Skeletal muscle tissue (tissue), 3 donors: ENCODE measurements at regions not wholly inside any gene's neighbourhood (a gene's known extent, or its start where the extent isn't known, plus 50 kb on each side); places are given as distances from the start of the nearest gene placed in this dataset.

Source experiments
- H3K27ac ChIP-seq: one replicate; pipeline ENCODE4 v1.7.0; 2013; ENCODE audit warnings: mild to moderate bottlenecking, low read depth, low read length, inconsistent platforms
- H3K27me3 ChIP-seq, 3 donors: one replicate each; pipeline ENCODE4 v1.7.0; 2013; ENCODE audit warnings: low read length in 3 of 3; ENCODE audit not compliant: control insufficient read depth in 3 of 3, insufficient read depth in 3 of 3
- H3K36me3 ChIP-seq, 3 donors: one replicate each; pipeline ENCODE4 v1.7.0; 2013; ENCODE audit warnings: low read length in 3 of 3; ENCODE audit not compliant: control insufficient read depth in 3 of 3, insufficient read depth in 3 of 3
- H3K4me1 ChIP-seq, 3 donors: one replicate each; pipeline ENCODE4 v1.7.0; 2013; ENCODE audit warnings: low read length in 3 of 3, mild to moderate bottlenecking in 3 of 3; ENCODE audit not compliant: control insufficient read depth in 3 of 3, insufficient read depth in 3 of 3
- H3K4me3 ChIP-seq, 3 donors: one replicate each; pipeline ENCODE4 v1.7.0; 2013; ENCODE audit warnings: low read length in 3 of 3
- H3K9ac ChIP-seq, 3 donors: one replicate each; pipeline ENCODE4 v1.7.0; 2013; ENCODE audit warnings: low read length in 3 of 3, mild to moderate bottlenecking in 3 of 3, moderate library complexity in 2 of 3, low read depth in 1 of 3
- H3K9me3 ChIP-seq, 3 donors: one replicate each; pipeline ENCODE4 v1.7.0; 2013; ENCODE audit warnings: low read length in 3 of 3; ENCODE audit not compliant: control insufficient read depth in 3 of 3
- donor health status: Osteomylitis.

DNA sequence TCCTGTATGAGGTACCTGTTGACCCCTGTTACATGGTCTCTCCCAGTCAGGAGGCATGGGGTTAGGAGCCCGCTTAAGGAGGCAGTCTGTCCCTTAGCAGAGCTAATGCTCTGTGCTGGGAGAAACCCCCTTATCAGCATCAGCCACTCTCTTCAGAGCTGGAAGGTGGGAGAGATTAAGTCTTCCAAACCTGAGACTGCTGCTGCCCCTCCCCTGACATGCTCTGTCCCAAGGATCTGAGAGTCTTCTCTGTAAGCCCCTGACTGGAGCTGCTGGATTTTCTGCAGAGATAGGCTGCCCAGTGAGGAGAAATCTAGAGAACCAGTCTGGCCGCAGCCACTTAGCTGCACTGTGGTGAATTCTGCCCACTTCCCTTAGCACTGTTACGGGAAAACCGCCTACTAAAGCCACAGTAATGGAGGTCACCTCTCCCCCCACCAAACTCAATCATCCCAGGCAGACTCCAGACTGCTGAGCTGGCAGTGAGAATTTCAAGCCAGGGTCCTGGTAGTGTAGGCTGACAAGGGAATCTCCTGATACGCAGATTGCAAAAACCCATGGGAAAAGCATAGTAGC, 222.3 kb downstream of the DDX3Y start:
- no peak overlapping the region for H3K9ac ChIP-seq
- H3K27ac ChIP-seq = no peak overlapping the region
- H3K36me3 ChIP-seq = no peaks in the 10 kb centered on the region
- no peaks in the 10 kb centered on the region for H3K4me1 ChIP-seq
- H3K9me3 ChIP-seq = no peaks in the 10 kb centered on the region
- no peak overlapping the region for H3K4me3 ChIP-seq
- H3K27me3 ChIP-seq = no peaks in the 10 kb centered on the region

- Histone ChIP-seq H3K36me3 (no peaks in the 10 kb centered on the region), H3K27ac (no peak overlapping the region), H3K9me3 (no peaks in the 10 kb centered on the region), H3K9ac (no peak overlapping the region), H3K4me1 (no peaks in the 10 kb centered on the region), H3K4me3 (no peak overlapping the region), H3K27me3 (no peaks in the 10 kb centered on the region)
Measured at GRCh38 chrY:13127476-13127875, 222.8 kb downstream of the DDX3Y start.

GRCh38 chrY:13149148-13149547, 244.5 kb downstream of the DDX3Y start:
- Histone ChIP-seq H3K4me1 (no peaks in the 10 kb centered on the region), H3K27ac (no peak overlapping the region), H3K9ac (no peak overlapping the region), H3K9me3 (no peaks in the 10 kb centered on the region), H3K27me3 (no peaks in the 10 kb centered on the region), H3K36me3 (no peaks in the 10 kb centered on the region), H3K4me3 (peak overlapping the region in 1 of 3 donors; percentile 30)

DNA sequence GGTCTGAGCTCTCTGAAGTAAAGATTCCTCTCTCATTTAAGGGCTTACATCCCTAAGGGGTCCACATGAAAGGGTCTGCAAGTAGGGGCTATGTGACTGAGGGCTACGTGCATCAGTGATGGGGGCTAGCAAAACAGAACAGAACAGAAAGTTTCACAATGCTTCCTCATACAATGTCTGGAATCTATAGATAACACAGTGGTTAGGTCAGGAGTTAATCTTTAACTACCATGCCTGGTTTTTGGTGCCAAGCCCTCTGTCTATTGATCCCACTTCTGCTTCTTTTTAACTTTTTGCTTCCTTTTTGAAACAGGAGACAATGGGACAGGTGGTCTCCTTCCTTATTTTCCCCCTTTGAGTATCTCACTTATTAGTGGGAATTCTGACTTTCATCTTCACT, 263.0 kb downstream of the DDX3Y start:
- H3K9me3 ChIP-seq = no peaks in the 10 kb centered on the region
- no peak overlapping the region for H3K9ac ChIP-seq
- H3K4me1 ChIP-seq = no peaks in the 10 kb centered on the region
- H3K27ac ChIP-seq = no peak overlapping the region
- H3K4me3 ChIP-seq = no peak overlapping the region
- H3K27me3 ChIP-seq = no peaks in the 10 kb centered on the region
- H3K36me3 ChIP-seq = no peaks in the 10 kb centered on the region

GRCh38 chrY:13168257-13168656, 263.6 kb downstream of the DDX3Y start:
- no peak overlapping the region for H3K9ac ChIP-seq
- no peak overlapping the region for H3K27ac ChIP-seq
- H3K27me3 ChIP-seq = no peaks in the 10 kb centered on the region
- H3K4me1 ChIP-seq = no peaks in the 10 kb centered on the region
- H3K36me3 ChIP-seq = no peaks in the 10 kb centered on the region
- no peaks in the 10 kb centered on the region for H3K9me3 ChIP-seq
- no peak overlapping the region for H3K4me3 ChIP-seq
